Right lobe of liver (tissue), 4 donors: ENCODE measurements at regions not wholly inside any gene's neighbourhood (a gene's known extent, or its start where the extent isn't known, plus 50 kb on each side); places are given as distances from the start of the nearest gene placed in this dataset.

Experiments
- CTCF ChIP-seq, 4 donors: fragments of 200-600 bp in 3 of 4; fragments of 450-650 bp in 1 of 4; IDR thresholded peaks; one replicate each; pipeline versions ENCODE4 v1.5.1 to v1.8.0; 2016 to 2022; ENCODE audit warnings: antibody characterized with exemption in 4 of 4, mild to moderate bottlenecking in 2 of 4
- POLR2A ChIP-seq: fragments of 450-650 bp; IDR thresholded peaks from one replicate; pipeline ENCODE4 v1.6.1; 2017; ENCODE audit warnings: antibody characterized with exemption, mild to moderate bottlenecking
- donor health status: DM: no; HTN: no; CAD: no.
- donor health status: DM: no; HTN: no; CAD: no.
- donor health status: DM: no; HTN: yes; CAD: no.

GRCh38 chr1:38539931-38540330, 319.6 kb downstream of the RRAGC start:
- TF ChIP-seq CTCF (IDR thresholded peaks at IDR 0.05) (no peak), POLR2A (no peak)
